ENCODE measurements at regions not wholly inside any gene's neighbourhood (a gene's known extent, or its start where the extent isn't known, plus 50 kb on each side); places are given as distances from the start of the nearest gene placed in this dataset.

GRCh38 chr12:113565368-113565767 is 93.7 kb upstream of the LHX5 start:
- Mint-ChIP-seq H3K36me3 (no peaks in the 10 kb centered on the region), H3K4me3 (no peak overlapping the region), H3K27ac (no peak overlapping the region), H3K4me1 (no peaks in the 10 kb centered on the region), H3K27me3 (peaks cover 5% of the 10 kb centered on the region), H3K9me3 (ENCODE audit: low read depth) (no peaks in the 10 kb centered on the region)
- ATAC-seq (no peak), DNase-seq (no peak)
- CTCF ChIA-PET, result no interaction called here

GRCh38 chr12:113561068-113561780 is 89.6 kb upstream of the LHX5 start:
- no peaks in the 10 kb centered on the region for H3K9me3 Mint-ChIP-seq (ENCODE audit: low read depth)
- H3K27ac Mint-ChIP-seq, result no peak overlapping the region
- no peaks in the 10 kb centered on the region for H3K36me3 Mint-ChIP-seq
- CTCF ChIA-PET, result no interaction called here
- DNase-seq, result no peak
- no peak overlapping the region for H3K4me3 Mint-ChIP-seq
- H3K4me1 Mint-ChIP-seq, result no peaks in the 10 kb centered on the region
- ATAC-seq, result no peak
- peaks cover 5% of the 10 kb centered on the region for H3K27me3 Mint-ChIP-seq

- no peak overlapping the region for H3K4me3 Mint-ChIP-seq
- H3K9me3 Mint-ChIP-seq (ENCODE audit: low read depth), result no peaks in the 10 kb centered on the region
- H3K27me3 Mint-ChIP-seq, result no peaks in the 10 kb centered on the region
- no peak for ATAC-seq
- no peaks in the 10 kb centered on the region for H3K36me3 Mint-ChIP-seq
- no peak for DNase-seq
- CTCF ChIA-PET, result no interaction called here
- H3K27ac Mint-ChIP-seq, result no peak overlapping the region
- H3K4me1 Mint-ChIP-seq, result no peaks in the 10 kb centered on the region
Measured at GRCh38 chr12:113559466-113559865, 87.8 kb upstream of the LHX5 start.

- H3K27me3 Mint-ChIP-seq, result no peaks in the 10 kb centered on the region
- CTCF ChIA-PET, result no interaction called here
- ATAC-seq, result no peak
- H3K4me3 Mint-ChIP-seq, result no peak overlapping the region
- no peak overlapping the region for H3K27ac Mint-ChIP-seq
- H3K36me3 Mint-ChIP-seq, result no peaks in the 10 kb centered on the region
- no peaks in the 10 kb centered on the region for H3K4me1 Mint-ChIP-seq
- no peak for DNase-seq
- no peaks in the 10 kb centered on the region for H3K9me3 Mint-ChIP-seq (ENCODE audit: low read depth)
Measured at GRCh38 chr12:113555226-113555625, 83.6 kb upstream of the LHX5 start.

GRCh38 chr12:113552760-113553159 is 81.1 kb upstream of the LHX5 start:
- Mint-ChIP-seq H3K36me3 (no peaks in the 10 kb centered on the region), H3K27ac (no peak overlapping the region), H3K27me3 (no peaks in the 10 kb centered on the region), H3K4me3 (no peak overlapping the region), H3K4me1 (no peaks in the 10 kb centered on the region), H3K9me3 (ENCODE audit: low read depth) (no peaks in the 10 kb centered on the region)
- no peak for DNase-seq
- CTCF ChIA-PET, result no interaction called here
- ATAC-seq, result no peak

- Mint-ChIP-seq H3K36me3 (no peaks in the 10 kb centered on the region), H3K4me3 (no peak overlapping the region), H3K27me3 (no peaks in the 10 kb centered on the region), H3K4me1 (no peaks in the 10 kb centered on the region), H3K9me3 (ENCODE audit: low read depth) (no peaks in the 10 kb centered on the region), H3K27ac (no peak overlapping the region)
- no peak for ATAC-seq
- CTCF ChIA-PET, result no interaction called here
- DNase-seq, result no peak
Measured at GRCh38 chr12:113551563-113551962, 79.9 kb upstream of the LHX5 start.

GRCh38 chr12:113548467-113548866 is 76.8 kb upstream of the LHX5 start:
- no peak for DNase-seq
- no peaks in the 10 kb centered on the region for H3K4me1 Mint-ChIP-seq
- no peak for ATAC-seq
- H3K27me3 Mint-ChIP-seq, result no peaks in the 10 kb centered on the region
- H3K36me3 Mint-ChIP-seq, result no peaks in the 10 kb centered on the region
- no peak overlapping the region for H3K4me3 Mint-ChIP-seq
- no peak overlapping the region for H3K27ac Mint-ChIP-seq
- H3K9me3 Mint-ChIP-seq (ENCODE audit: low read depth), result no peaks in the 10 kb centered on the region
- CTCF ChIA-PET, result no interaction called here

GRCh38 chr12:113546916-113547863 is 75.5 kb upstream of the LHX5 start:
- ATAC-seq, result no peak
- H3K9me3 Mint-ChIP-seq (ENCODE audit: low read depth), result no peaks in the 10 kb centered on the region
- no peaks in the 10 kb centered on the region for H3K27me3 Mint-ChIP-seq
- no peak overlapping the region for H3K4me3 Mint-ChIP-seq
- H3K4me1 Mint-ChIP-seq, result no peaks in the 10 kb centered on the region
- no peak for DNase-seq
- H3K27ac Mint-ChIP-seq, result no peak overlapping the region
- no peaks in the 10 kb centered on the region for H3K36me3 Mint-ChIP-seq
- CTCF ChIA-PET, result no interaction called here

GRCh38 chr12:113537751-113538087 is 66.0 kb upstream of the LHX5 start:
- H3K4me3 Mint-ChIP-seq, result no peak overlapping the region
- DNase-seq, result no peak
- no peaks in the 10 kb centered on the region for H3K4me1 Mint-ChIP-seq
- CTCF ChIA-PET, result no interaction called here
- ATAC-seq, result no peak
- H3K27me3 Mint-ChIP-seq, result no peaks in the 10 kb centered on the region
- H3K36me3 Mint-ChIP-seq, result no peaks in the 10 kb centered on the region
- peaks cover 2% of the 10 kb centered on the region for H3K9me3 Mint-ChIP-seq (ENCODE audit: low read depth)
- H3K27ac Mint-ChIP-seq, result no peak overlapping the region

GRCh38 chr12:113537046-113537750 is 65.5 kb upstream of the LHX5 start:
- no peak for ATAC-seq
- CTCF ChIA-PET, result no interaction called here
- no peak for DNase-seq
- no peaks in the 10 kb centered on the region for H3K27me3 Mint-ChIP-seq
- no peak overlapping the region for H3K27ac Mint-ChIP-seq
- no peaks in the 10 kb centered on the region for H3K4me1 Mint-ChIP-seq
- H3K36me3 Mint-ChIP-seq, result no peaks in the 10 kb centered on the region
- H3K9me3 Mint-ChIP-seq (ENCODE audit: low read depth), result peaks cover 2% of the 10 kb centered on the region
- no peak overlapping the region for H3K4me3 Mint-ChIP-seq

GRCh38 chr12:113535100-113535499 is 63.4 kb upstream of the LHX5 start:
- CTCF ChIA-PET, result no interaction called here
- Mint-ChIP-seq H3K27ac (no peak overlapping the region), H3K4me3 (no peak overlapping the region), H3K4me1 (no peaks in the 10 kb centered on the region), H3K9me3 (ENCODE audit: low read depth) (peaks cover 2% of the 10 kb centered on the region), H3K36me3 (no peaks in the 10 kb centered on the region), H3K27me3 (no peaks in the 10 kb centered on the region)
- DNase-seq, result no peak
- no peak for ATAC-seq

- H3K27me3 Mint-ChIP-seq, result no peaks in the 10 kb centered on the region
- no peak overlapping the region for H3K4me3 Mint-ChIP-seq
- H3K27ac Mint-ChIP-seq, result no peak overlapping the region
- no peaks in the 10 kb centered on the region for H3K4me1 Mint-ChIP-seq
- CTCF ChIA-PET, result no interaction called here
- H3K36me3 Mint-ChIP-seq, result no peaks in the 10 kb centered on the region
- ATAC-seq (no peak), DNase-seq (no peak)
- H3K9me3 Mint-ChIP-seq (ENCODE audit: low read depth), result peaks cover 2% of the 10 kb centered on the region
Measured at GRCh38 chr12:113534555-113534954, 62.9 kb upstream of the LHX5 start.

- DNase-seq, result no peak
- CTCF ChIA-PET, result no interaction called here
- no peaks in the 10 kb centered on the region for H3K4me1 Mint-ChIP-seq
- no peak overlapping the region for H3K4me3 Mint-ChIP-seq
- no peak for ATAC-seq
- H3K36me3 Mint-ChIP-seq, result no peaks in the 10 kb centered on the region
- H3K27ac Mint-ChIP-seq, result no peak overlapping the region
- no peaks in the 10 kb centered on the region for H3K27me3 Mint-ChIP-seq
- H3K9me3 Mint-ChIP-seq (ENCODE audit: low read depth), result peaks cover 2% of the 10 kb centered on the region
Measured at GRCh38 chr12:113533842-113534375, 62.2 kb upstream of the LHX5 start.

GRCh38 chr12:113532292-113532691 is 60.6 kb upstream of the LHX5 start:
- H3K27ac Mint-ChIP-seq, result no peak overlapping the region
- ATAC-seq (no peak), DNase-seq (no peak)
- H3K4me3 Mint-ChIP-seq, result no peak overlapping the region
- CTCF ChIA-PET, result no interaction called here
- no peaks in the 10 kb centered on the region for H3K9me3 Mint-ChIP-seq (ENCODE audit: low read depth)
- H3K4me1 Mint-ChIP-seq, result no peaks in the 10 kb centered on the region
- no peaks in the 10 kb centered on the region for H3K27me3 Mint-ChIP-seq
- H3K36me3 Mint-ChIP-seq, result no peaks in the 10 kb centered on the region
